ENCODE measurements at regions not wholly inside any gene's neighbourhood (a gene's known extent, or its start where the extent isn't known, plus 50 kb on each side); places are given as distances from the start of the nearest gene placed in this dataset.

DNA sequence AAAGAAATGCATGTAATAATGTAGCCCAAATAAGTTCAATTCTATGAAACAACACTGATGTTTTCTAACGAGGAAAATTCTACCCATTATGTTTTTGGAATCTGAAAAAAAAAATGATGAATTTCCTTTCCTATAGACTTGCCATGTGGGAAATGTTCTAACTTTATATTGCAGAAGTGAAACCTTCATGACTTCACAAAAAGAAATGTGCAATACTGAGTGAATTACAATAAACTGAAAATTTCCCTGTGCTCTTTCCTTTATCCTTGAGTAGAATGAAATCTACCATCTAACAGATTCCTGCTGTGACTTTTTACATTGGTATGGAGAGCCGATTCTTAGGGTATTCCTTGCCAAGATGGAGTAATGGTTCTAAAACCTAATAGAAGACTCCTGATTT is 1622.5 kb downstream of the MAT2B start:
- H3K4me1 Mint-ChIP-seq: no peaks in the 10 kb centered on the region
- H3K36me3 Mint-ChIP-seq (ENCODE audit: low read depth): no peaks in the 10 kb centered on the region
- no peak for DNase-seq
- Histone ChIP-seq H3K36me3 (ENCODE audit: control insufficient read depth, insufficient read depth, low read length) (no peaks in the 10 kb centered on the region), H3K4me1 (ENCODE audit: control insufficient read depth, insufficient read depth, low read length) (no peaks in the 10 kb centered on the region), H3K27ac (ENCODE audit: low read depth, low read length) (no peak overlapping the region), H3K9me3 (ENCODE audit: control insufficient read depth, low read length) (no peaks in the 10 kb centered on the region), H3K9ac (ENCODE audit: extremely low read depth, low read length, poor library complexity, severe bottlenecking) (no peak overlapping the region), H3K4me3 (ENCODE audit: low read length) (no peak overlapping the region), H3K27me3 (ENCODE audit: control insufficient read depth, insufficient read depth, low read length, poor library complexity, severe bottlenecking) (no peaks in the 10 kb centered on the region)
- no peak overlapping the region for H3K27ac Mint-ChIP-seq
- H3K9me3 Mint-ChIP-seq: no peaks in the 10 kb centered on the region
- TF ChIP-seq, protein P1, sequence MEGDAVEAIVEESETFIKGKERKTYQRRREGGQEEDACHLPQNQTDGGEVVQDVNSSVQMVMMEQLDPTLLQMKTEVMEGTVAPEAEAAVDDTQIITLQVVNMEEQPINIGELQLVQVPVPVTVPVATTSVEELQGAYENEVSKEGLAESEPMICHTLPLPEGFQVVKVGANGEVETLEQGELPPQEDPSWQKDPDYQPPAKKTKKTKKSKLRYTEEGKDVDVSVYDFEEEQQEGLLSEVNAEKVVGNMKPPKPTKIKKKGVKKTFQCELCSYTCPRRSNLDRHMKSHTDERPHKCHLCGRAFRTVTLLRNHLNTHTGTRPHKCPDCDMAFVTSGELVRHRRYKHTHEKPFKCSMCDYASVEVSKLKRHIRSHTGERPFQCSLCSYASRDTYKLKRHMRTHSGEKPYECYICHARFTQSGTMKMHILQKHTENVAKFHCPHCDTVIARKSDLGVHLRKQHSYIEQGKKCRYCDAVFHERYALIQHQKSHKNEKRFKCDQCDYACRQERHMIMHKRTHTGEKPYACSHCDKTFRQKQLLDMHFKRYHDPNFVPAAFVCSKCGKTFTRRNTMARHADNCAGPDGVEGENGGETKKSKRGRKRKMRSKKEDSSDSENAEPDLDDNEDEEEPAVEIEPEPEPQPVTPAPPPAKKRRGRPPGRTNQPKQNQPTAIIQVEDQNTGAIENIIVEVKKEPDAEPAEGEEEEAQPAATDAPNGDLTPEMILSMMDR (conservative IDR thresholded peaks at IDR 0.05): no peak
- WGBS, 2 experiments (ENCODE audit: insufficient coverage in 1 of 2, insufficient read length in 1 of 2): 86% methylated on average over 1 of the region's 2 CpGs; no CpG with 5 or more reads in 1 of the 2 experiments
- no peak overlapping the region for H3K4me3 Mint-ChIP-seq
- H3K27me3 Mint-ChIP-seq (ENCODE audit: insufficient read depth): no peaks in the 10 kb centered on the region

DNA sequence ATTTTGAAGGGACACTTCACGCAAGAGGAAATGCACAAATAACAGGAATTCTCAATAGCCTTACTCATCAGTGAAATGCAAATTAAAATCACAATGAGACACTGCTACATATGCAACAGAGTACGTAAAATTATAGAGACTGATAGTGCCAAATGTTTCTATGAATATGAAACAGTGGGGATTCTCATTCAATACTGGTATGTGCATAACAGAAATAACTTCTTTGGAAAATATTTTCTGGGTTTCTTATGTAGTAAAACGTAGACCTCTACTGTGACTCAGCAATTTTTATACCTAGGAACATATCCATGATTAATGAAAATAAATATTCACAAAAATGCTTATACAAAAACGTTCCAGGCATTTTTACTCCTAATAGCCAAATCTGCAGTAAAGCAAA is 1625.2 kb downstream of the MAT2B start:
- Mint-ChIP-seq H3K9me3 (no peaks in the 10 kb centered on the region), H3K4me3 (no peak overlapping the region), H3K27ac (no peak overlapping the region), H3K36me3 (ENCODE audit: low read depth) (no peaks in the 10 kb centered on the region), H3K27me3 (ENCODE audit: insufficient read depth) (no peaks in the 10 kb centered on the region), H3K4me1 (peaks cover 7% of the 10 kb centered on the region)
- H3K4me3 ChIP-seq (ENCODE audit: low read length): no peak overlapping the region
- TF ChIP-seq, protein P1 (conservative IDR thresholded peaks at IDR 0.05): no peak
- H3K36me3 ChIP-seq (ENCODE audit: control insufficient read depth, insufficient read depth, low read length): no peaks in the 10 kb centered on the region
- H3K27ac ChIP-seq (ENCODE audit: low read depth, low read length): no peak overlapping the region
- no peaks in the 10 kb centered on the region for H3K9me3 ChIP-seq (ENCODE audit: control insufficient read depth, low read length)
- no peaks in the 10 kb centered on the region for H3K27me3 ChIP-seq (ENCODE audit: control insufficient read depth, insufficient read depth, low read length, poor library complexity, severe bottlenecking)
- H3K9ac ChIP-seq (ENCODE audit: extremely low read depth, low read length, poor library complexity, severe bottlenecking): no peak overlapping the region
- 100% methylated on average over 3 of the region's 4 CpGs; no CpG with 5 or more reads in 1 of the 2 experiments for WGBS, 2 experiments (ENCODE audit: insufficient coverage in 1 of 2, insufficient read length in 1 of 2)
- H3K4me1 ChIP-seq (ENCODE audit: control insufficient read depth, insufficient read depth, low read length): peaks cover under 1% of the 10 kb centered on the region
- no peak for DNase-seq

DNA sequence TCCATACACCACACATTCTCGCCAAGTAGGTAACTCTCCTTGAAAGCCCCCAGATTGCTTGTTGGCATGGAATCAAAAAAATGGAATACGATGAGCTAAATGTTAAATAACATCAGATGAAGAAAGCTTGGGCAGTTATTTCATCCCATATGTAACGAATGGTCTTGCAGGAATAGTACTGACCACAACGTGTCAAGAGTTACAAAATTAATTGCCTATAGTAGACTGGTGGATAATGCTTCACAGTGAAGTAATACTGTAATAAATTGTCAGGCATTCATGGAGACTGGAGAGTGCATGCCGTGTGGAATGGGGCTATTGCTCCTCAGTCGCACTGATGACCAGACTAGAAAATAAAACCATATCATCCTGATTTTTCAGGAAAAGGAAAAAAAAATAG is 1628.7 kb downstream of the MAT2B start:
- Mint-ChIP-seq H3K4me1 (peaks cover 34% of the 10 kb centered on the region), H3K27me3 (ENCODE audit: insufficient read depth) (no peaks in the 10 kb centered on the region), H3K36me3 (ENCODE audit: low read depth) (no peaks in the 10 kb centered on the region), H3K9me3 (no peaks in the 10 kb centered on the region), H3K27ac (no peak overlapping the region), H3K4me3 (no peak overlapping the region)
- H3K4me1 ChIP-seq (ENCODE audit: control insufficient read depth, insufficient read depth, low read length): peaks cover 12% of the 10 kb centered on the region
- TF ChIP-seq, protein P1 (conservative IDR thresholded peaks at IDR 0.05): no peak
- 95 to 100% methylated on average over 3 to 6 of the region's 6 CpGs for WGBS, 2 experiments (ENCODE audit: insufficient coverage in 1 of 2, insufficient read length in 1 of 2)
- no peak overlapping the region for H3K27ac ChIP-seq (ENCODE audit: low read depth, low read length)
- H3K9ac ChIP-seq (ENCODE audit: extremely low read depth, low read length, poor library complexity, severe bottlenecking): no peak overlapping the region
- no peaks in the 10 kb centered on the region for H3K27me3 ChIP-seq (ENCODE audit: control insufficient read depth, insufficient read depth, low read length, poor library complexity, severe bottlenecking)
- no peak overlapping the region for H3K4me3 ChIP-seq (ENCODE audit: low read length)
- H3K36me3 ChIP-seq (ENCODE audit: control insufficient read depth, insufficient read depth, low read length): no peaks in the 10 kb centered on the region
- no peaks in the 10 kb centered on the region for H3K9me3 ChIP-seq (ENCODE audit: control insufficient read depth, low read length)
- DNase-seq: no peak

Measured in endodermal cell (in vitro differentiated cells).